ENCODE measurements at regions not wholly inside any gene's neighbourhood (a gene's known extent, or its start where the extent isn't known, plus 50 kb on each side); places are given as distances from the start of the nearest gene placed in this dataset.

- no peak for TF ChIP-seq CTCF (IDR thresholded peaks at IDR 0.05 in 8 of 11, conservative IDR thresholded peaks at IDR 0.05 in 3 of 11)
- TF ChIP-seq POLR2AphosphoS5 (IDR thresholded peaks at IDR 0.05) = no peak
- TF ChIP-seq POLR2A (IDR thresholded peaks at IDR 0.05) = no peak
Observed at GRCh38 chr4:186405957-186406356, 140.0 kb downstream of the F11 start.
